Effector memory CD8-positive, alpha-beta T cell (primary cell): ENCODE measurements at regions not wholly inside any gene's neighbourhood (a gene's known extent, or its start where the extent isn't known, plus 50 kb on each side); places are given as distances from the start of the nearest gene placed in this dataset.

Experiments
- ATAC-seq: fragments of 150-1000 bp; cut with Tn5 transposase; replicated peaks from 2 replicates; pipeline ENCODE4 v1.10.0; 2021; ENCODE audit warnings: mild to moderate bottlenecking, moderate library complexity
- DNase-seq, 3 experiments: peaks; one replicate each; pipeline ENCODE4 v3.0.0; 2021
- H3K27ac Mint-ChIP-seq, 2 donors: one replicate each; pipeline ENCODE4 v1.8.0; 2022; ENCODE audit warnings: mild to moderate bottlenecking in 2 of 2, mixed read lengths in 2 of 2, moderate library complexity in 2 of 2
- H3K27me3 Mint-ChIP-seq, 2 donors: one replicate each; pipeline ENCODE4 v1.8.0; 2022; ENCODE audit warnings: mixed read lengths in 2 of 2
- H3K36me3 Mint-ChIP-seq: one replicate; pipeline ENCODE4 v1.8.0; 2022; ENCODE audit warnings: mild to moderate bottlenecking, moderate library complexity, mixed read lengths; ENCODE audit not compliant: insufficient read depth
- H3K4me1 Mint-ChIP-seq, 2 donors: one replicate each; pipeline ENCODE4 v1.8.0; 2022; ENCODE audit warnings: low read depth in 2 of 2, mixed read lengths in 2 of 2
- H3K4me3 Mint-ChIP-seq, 2 donors: one replicate each; pipeline ENCODE4 v1.8.0; 2022; ENCODE audit warnings: mild to moderate bottlenecking in 2 of 2, mixed read lengths in 2 of 2, moderate library complexity in 2 of 2
- H3K9me3 Mint-ChIP-seq, 2 donors: one replicate each; pipeline ENCODE4 v1.8.0; 2022; ENCODE audit warnings: mixed read lengths in 2 of 2

GRCh38 chr4:134422776-134423175 lies 221.2 kb upstream of the PABPC4L start:
- ATAC-seq (no peak), DNase-seq (no peak)
- H3K4me1 Mint-ChIP-seq, result no peaks in the 10 kb centered on the region
- H3K36me3 Mint-ChIP-seq, result no peaks in the 10 kb centered on the region
- H3K27me3 Mint-ChIP-seq, result no peaks in the 10 kb centered on the region
- H3K9me3 Mint-ChIP-seq, result peaks cover 9 to 13% of the 10 kb centered on the region in 2 donors
- no peak overlapping the region for H3K27ac Mint-ChIP-seq
- no peak overlapping the region for H3K4me3 Mint-ChIP-seq

DNA sequence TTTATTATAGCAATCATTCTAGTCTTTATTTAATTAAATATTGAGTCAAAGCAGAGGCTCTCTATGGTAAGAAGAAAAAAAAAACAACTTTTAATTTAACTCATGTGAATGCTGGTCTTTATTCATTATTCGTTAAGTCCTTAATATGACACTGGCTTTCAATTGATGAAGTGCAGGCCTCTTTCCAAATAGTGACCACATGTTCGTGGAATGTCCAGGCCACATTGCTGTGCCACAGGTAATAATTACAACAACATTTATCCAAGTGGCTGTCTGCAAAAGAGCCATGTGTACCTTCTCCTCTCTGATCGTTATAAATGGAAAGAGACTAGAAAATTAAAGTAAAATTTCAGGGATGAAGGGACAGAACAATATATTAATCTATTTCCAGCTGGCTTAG lies 220.1 kb upstream of the PABPC4L start:
- no peaks in the 10 kb centered on the region for H3K27me3 Mint-ChIP-seq
- no peak for ATAC-seq
- peaks cover 9 to 15% of the 10 kb centered on the region in 2 donors for H3K9me3 Mint-ChIP-seq
- H3K27ac Mint-ChIP-seq, result no peak overlapping the region
- no peak overlapping the region for H3K4me3 Mint-ChIP-seq
- no peaks in the 10 kb centered on the region for H3K4me1 Mint-ChIP-seq
- H3K36me3 Mint-ChIP-seq, result no peaks in the 10 kb centered on the region
- DNase-seq, result no peak

DNA sequence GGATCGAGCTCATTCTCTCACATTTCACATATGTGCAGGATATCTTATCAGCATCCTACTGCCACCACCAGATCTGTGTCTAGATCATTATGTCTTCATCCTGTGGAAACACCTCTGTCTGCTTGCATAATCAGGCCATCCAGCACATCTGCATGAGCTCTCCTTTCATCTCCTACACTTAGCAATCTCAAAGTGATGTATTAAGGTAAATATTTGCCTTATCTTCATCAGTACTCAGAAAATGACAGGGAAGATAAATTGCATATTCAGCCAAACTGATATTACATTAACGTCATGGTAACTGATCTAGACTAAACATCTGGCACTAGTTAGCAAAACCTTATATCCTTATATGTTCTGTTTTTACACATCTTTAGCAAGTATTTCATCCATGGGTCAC lies 207.3 kb upstream of the PABPC4L start:
- no peaks in the 10 kb centered on the region for H3K36me3 Mint-ChIP-seq
- H3K4me3 Mint-ChIP-seq, result no peak overlapping the region
- no peak overlapping the region for H3K27ac Mint-ChIP-seq
- ATAC-seq (no peak), DNase-seq (no peak)
- peaks cover 0 to 2% of the 10 kb centered on the region in 2 donors for H3K9me3 Mint-ChIP-seq
- H3K27me3 Mint-ChIP-seq, result no peaks in the 10 kb centered on the region
- no peaks in the 10 kb centered on the region for H3K4me1 Mint-ChIP-seq

DNA sequence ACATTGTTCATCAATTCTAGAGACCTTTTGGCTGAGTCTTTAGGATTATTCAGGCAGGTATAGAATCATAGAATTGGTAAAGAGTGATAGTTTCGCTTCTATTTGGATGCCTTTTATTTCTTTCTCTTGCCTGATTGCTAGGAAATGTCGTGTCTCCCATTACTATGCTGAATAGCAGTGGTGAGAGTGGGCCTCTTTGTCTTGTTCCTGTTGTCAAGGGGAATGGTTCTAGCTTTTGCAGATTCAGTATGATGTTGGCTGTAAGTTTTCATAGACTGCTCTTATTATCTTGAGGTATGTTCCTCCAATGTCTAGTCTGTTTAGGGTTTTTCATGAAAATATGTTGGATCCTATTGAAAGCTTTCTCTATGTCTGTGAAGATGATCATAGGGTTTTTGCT lies 200.2 kb upstream of the PABPC4L start:
- ATAC-seq, result no peak
- H3K36me3 Mint-ChIP-seq, result no peaks in the 10 kb centered on the region
- H3K4me3 Mint-ChIP-seq, result no peak overlapping the region
- no peaks in the 10 kb centered on the region for H3K27me3 Mint-ChIP-seq
- no peak overlapping the region for H3K27ac Mint-ChIP-seq
- H3K4me1 Mint-ChIP-seq, result no peaks in the 10 kb centered on the region
- no peak for DNase-seq
- H3K9me3 Mint-ChIP-seq, result peaks cover 6 to 7% of the 10 kb centered on the region in 2 donors

DNA sequence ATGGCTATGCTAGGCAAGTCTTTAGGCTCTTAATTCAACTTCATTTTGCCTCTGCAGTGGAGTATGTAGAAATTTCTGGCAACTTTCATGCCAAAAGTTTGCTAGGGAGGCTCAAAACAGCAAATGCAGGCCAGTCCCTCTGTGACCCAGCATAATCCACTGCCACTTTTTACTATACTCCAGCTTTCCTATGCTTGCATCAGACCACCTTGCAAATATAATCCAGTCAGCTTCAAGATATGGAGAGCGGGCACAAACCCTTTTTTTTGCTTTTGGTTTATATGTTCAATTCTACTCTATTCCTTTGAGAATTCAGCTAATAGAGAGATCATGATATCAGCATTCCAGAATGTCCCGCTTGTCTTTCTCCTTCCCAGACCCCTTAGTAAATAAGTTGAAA lies 192.0 kb upstream of the PABPC4L start:
- Mint-ChIP-seq H3K4me3 (no peak overlapping the region), H3K27me3 (no peaks in the 10 kb centered on the region), H3K4me1 (no peaks in the 10 kb centered on the region), H3K27ac (no peak overlapping the region), H3K36me3 (no peaks in the 10 kb centered on the region), H3K9me3 (peaks cover 5 to 14% of the 10 kb centered on the region in 2 donors)
- no peak for DNase-seq
- no peak for ATAC-seq

DNA sequence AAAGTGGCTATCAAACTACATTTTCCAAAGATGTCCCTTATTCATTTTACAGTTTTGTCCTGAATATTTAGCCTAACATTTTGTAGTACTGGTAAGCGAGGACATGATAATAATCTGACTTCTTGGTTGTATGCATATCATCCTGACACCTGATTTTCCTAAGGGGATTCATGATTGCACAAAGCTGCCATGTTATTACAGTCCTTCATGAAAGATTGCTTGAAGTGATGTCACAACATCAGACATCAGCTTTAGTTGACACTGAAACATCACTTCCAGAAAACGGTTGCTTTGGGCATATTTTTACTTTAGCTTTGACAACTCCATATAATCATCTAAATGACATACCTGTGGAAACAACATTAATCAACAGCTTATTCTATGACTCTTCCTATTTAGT lies 188.7 kb upstream of the PABPC4L start:
- no peak for DNase-seq
- Mint-ChIP-seq H3K4me1 (no peaks in the 10 kb centered on the region), H3K9me3 (peaks cover 4 to 14% of the 10 kb centered on the region in 2 donors), H3K36me3 (no peaks in the 10 kb centered on the region), H3K27me3 (no peaks in the 10 kb centered on the region), H3K4me3 (no peak overlapping the region), H3K27ac (no peak overlapping the region)
- ATAC-seq, result no peak

DNA sequence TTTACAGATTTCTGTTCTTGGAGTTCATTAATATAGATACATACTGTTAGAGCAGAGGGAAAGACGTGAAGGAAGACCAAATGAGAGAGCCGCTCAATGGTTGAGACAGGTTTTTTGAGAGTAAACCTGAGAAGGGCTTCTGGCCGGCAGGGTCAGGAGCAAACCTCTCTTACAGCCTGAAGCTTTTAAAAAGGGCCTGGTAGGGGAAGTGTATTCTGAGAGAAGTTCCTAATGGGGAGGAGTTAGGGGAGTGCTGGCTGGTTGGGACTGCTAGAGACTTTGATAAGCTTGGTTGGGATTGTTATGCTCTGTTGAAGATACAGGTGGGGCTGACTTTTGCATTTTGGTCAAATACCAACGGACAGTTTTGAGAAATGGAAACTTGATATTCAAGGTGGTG lies 186.8 kb upstream of the PABPC4L start:
- no peaks in the 10 kb centered on the region for H3K4me1 Mint-ChIP-seq
- ATAC-seq, result no peak
- no peak for DNase-seq
- H3K27ac Mint-ChIP-seq, result no peak overlapping the region
- H3K36me3 Mint-ChIP-seq, result no peaks in the 10 kb centered on the region
- H3K27me3 Mint-ChIP-seq, result no peaks in the 10 kb centered on the region
- no peak overlapping the region for H3K4me3 Mint-ChIP-seq
- H3K9me3 Mint-ChIP-seq, result peaks cover 6 to 14% of the 10 kb centered on the region in 2 donors

DNA sequence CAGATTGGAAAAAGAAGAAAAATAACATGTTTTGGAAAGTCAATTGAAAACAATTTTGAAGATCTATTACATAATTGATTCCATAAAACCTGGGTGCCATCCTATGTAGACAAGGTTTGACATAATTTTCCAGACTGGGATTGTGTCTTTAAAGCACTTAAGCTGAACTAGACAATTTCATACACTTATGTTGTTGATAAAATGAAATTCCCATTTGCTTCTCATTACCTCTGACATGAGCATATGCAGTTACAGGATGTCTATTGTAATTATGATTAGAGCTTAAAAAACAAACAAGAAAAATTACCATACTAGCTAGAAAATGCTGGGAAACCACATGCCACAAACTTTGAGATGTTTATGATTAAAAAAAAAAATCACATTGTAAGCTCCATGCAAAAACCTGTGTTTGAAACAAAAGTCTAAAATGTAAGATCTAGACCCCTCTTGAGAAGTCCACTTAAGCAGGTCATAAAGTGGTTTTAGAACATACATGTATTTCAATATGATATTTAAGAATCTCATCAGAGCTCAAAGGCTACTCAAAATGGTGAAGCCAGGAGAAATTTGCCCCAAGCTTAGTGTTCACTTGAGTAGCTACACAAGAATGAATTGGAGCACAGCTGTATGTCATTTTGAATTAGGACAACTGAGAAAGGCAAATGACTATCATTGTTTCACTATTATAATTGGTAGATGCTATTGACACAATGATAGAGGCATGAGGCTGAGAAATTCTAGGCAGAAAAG lies 181.1 kb upstream of the PABPC4L start:
- Mint-ChIP-seq H3K4me1 (no peaks in the 10 kb centered on the region), H3K27ac (no peak overlapping the region), H3K27me3 (no peaks in the 10 kb centered on the region), H3K9me3 (peaks cover 5 to 8% of the 10 kb centered on the region in 2 donors), H3K36me3 (no peaks in the 10 kb centered on the region), H3K4me3 (no peak overlapping the region)
- no peak for DNase-seq
- ATAC-seq, result no peak

GRCh38 chr4:134375775-134376174 lies 174.2 kb upstream of the PABPC4L start:
- H3K27me3 Mint-ChIP-seq, result no peaks in the 10 kb centered on the region
- no peaks in the 10 kb centered on the region for H3K4me1 Mint-ChIP-seq
- peaks cover 4 to 12% of the 10 kb centered on the region in 2 donors for H3K9me3 Mint-ChIP-seq
- DNase-seq (no peak), ATAC-seq (no peak)
- no peak overlapping the region for H3K27ac Mint-ChIP-seq
- H3K36me3 Mint-ChIP-seq, result no peaks in the 10 kb centered on the region
- H3K4me3 Mint-ChIP-seq, result no peak overlapping the region

DNA sequence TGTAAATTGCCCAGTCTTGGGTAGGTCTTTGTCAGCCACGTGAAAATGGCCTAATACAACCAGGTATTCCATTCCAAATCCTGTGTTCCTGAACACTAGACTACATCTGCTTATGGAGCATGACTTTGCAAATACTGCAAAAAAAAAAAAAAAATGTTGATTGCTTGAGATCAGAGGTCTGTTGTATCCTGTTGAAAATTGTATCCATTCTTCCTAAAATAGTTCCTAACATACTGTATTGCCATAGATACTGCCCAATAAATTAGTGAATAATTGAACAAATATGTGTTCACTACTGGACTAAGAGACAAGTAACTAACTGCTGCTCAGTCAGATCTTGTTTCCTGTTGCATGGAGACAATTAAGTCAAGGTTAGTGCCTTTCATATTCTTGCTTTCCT lies 164.3 kb upstream of the PABPC4L start:
- DNase-seq (no peak), ATAC-seq (no peak)
- H3K36me3 Mint-ChIP-seq, result no peaks in the 10 kb centered on the region
- H3K9me3 Mint-ChIP-seq, result peaks cover 10 to 21% of the 10 kb centered on the region in 2 donors
- no peak overlapping the region for H3K27ac Mint-ChIP-seq
- no peaks in the 10 kb centered on the region for H3K27me3 Mint-ChIP-seq
- H3K4me1 Mint-ChIP-seq, result no peaks in the 10 kb centered on the region
- H3K4me3 Mint-ChIP-seq, result no peak overlapping the region

GRCh38 chr4:134364928-134365327 lies 163.3 kb upstream of the PABPC4L start:
- peaks cover 10 to 21% of the 10 kb centered on the region in 2 donors for H3K9me3 Mint-ChIP-seq
- H3K4me3 Mint-ChIP-seq, result no peak overlapping the region
- no peaks in the 10 kb centered on the region for H3K4me1 Mint-ChIP-seq
- H3K27me3 Mint-ChIP-seq, result no peaks in the 10 kb centered on the region
- no peak overlapping the region for H3K27ac Mint-ChIP-seq
- no peaks in the 10 kb centered on the region for H3K36me3 Mint-ChIP-seq
- no peak for DNase-seq
- no peak for ATAC-seq

DNA sequence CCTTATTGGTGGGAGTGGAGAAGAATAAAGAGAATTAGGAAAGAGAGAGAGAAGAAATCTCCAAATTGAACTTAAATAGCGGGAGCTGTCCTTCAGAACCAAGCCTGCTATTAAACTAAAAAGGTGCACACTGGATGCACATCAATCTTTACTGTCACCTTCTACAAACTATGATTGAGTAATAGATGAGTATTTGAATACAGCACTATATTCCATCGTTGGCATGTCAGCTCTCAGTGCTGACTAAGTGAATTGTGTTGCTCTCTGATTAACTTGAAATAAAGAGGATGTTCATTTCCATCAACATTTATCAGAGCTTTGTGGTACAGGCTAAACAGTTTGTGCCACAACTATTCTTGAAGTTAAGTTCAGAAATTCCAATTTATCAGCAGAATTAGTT lies 143.7 kb upstream of the PABPC4L start:
- H3K9me3 Mint-ChIP-seq, result peaks cover 0 to 3% of the 10 kb centered on the region in 2 donors
- H3K27ac Mint-ChIP-seq, result no peak overlapping the region
- peaks cover 2% of the 10 kb centered on the region for H3K36me3 Mint-ChIP-seq

DNA sequence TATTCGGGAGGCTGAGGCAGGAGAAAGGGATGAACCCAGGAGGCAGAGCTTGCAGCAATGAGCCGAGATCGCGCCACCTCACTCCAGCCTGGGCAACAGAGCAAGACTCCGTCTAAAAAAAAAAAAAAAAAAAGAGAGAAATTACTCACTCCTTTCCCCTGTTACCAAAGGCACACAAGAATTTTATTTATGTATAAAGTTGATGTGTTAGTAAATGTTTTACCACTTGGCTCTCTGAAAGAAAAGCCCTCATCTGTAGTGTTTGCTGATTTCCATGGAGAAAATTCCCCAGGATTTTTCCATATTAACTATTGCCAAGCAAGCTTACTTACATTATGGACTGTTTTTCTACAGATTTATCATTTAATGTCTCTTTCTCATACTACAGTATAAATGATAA lies 142.1 kb upstream of the PABPC4L start:
- Mint-ChIP-seq H3K4me3 (no peak overlapping the region), H3K27me3 (no peaks in the 10 kb centered on the region), H3K27ac (no peak overlapping the region), H3K4me1 (no peaks in the 10 kb centered on the region), H3K9me3 (peaks cover 0 to 3% of the 10 kb centered on the region in 2 donors), H3K36me3 (peaks cover 2% of the 10 kb centered on the region)
- ATAC-seq (no peak), DNase-seq (no peak)

More for the DNA sequence above, 143.7 kb upstream of the PABPC4L start:
- Mint-ChIP-seq H3K4me3 (no peak overlapping the region), H3K27me3 (no peaks in the 10 kb centered on the region), H3K4me1 (no peaks in the 10 kb centered on the region)
- ATAC-seq (no peak), DNase-seq (no peak)

GRCh38 chr4:134343081-134343480 lies 141.5 kb upstream of the PABPC4L start:
- peaks cover 2% of the 10 kb centered on the region for H3K36me3 Mint-ChIP-seq
- no peaks in the 10 kb centered on the region for H3K27me3 Mint-ChIP-seq
- ATAC-seq, result no peak
- DNase-seq, result no peak
- H3K4me3 Mint-ChIP-seq, result no peak overlapping the region
- no peak overlapping the region for H3K27ac Mint-ChIP-seq
- peaks cover 0 to 3% of the 10 kb centered on the region in 2 donors for H3K9me3 Mint-ChIP-seq
- H3K4me1 Mint-ChIP-seq, result no peaks in the 10 kb centered on the region
